HepG2 (cell line): ENCODE measurements at regions not wholly inside any gene's neighbourhood (a gene's known extent, or its start where the extent isn't known, plus 50 kb on each side); places are given as distances from the start of the nearest gene placed in this dataset.

Experiments used
- ATAC-seq: fragments of 200-7000 bp; cut with Tn5 transposase; 3 replicates; pipeline ENCODE4 v1.9.1; 2020; ENCODE audit warnings: mild to moderate bottlenecking, moderate library complexity
- BruUV-seq: library from RNA; stranded (reverse); fragments of 400-500 nt; replicated peaks from 2 replicates; lab custom pipeline; 2021; lab: Mats Ljungman, UMichigan
- CTCF ChIA-PET: fragments of 300-600 bp; formaldehyde crosslinking; extraction: SDS; loops from one replicate; lab custom pipeline; 2021; ENCODE audit warnings: low total read pairs, inconsistent platforms, low intra/inter-chr PET ratio; lab: Yijun Ruan, JAX
- POLR2A ChIA-PET: fragments of 350-600 bp; sonication (Branson Sonifier 250); formaldehyde crosslinking; loops from one replicate; lab custom pipeline; 2020; ENCODE audit warnings: antibody characterized with exemption, inconsistent platforms; lab: Yijun Ruan, JAX
- DNase-seq: peaks from one replicate; pipeline ENCODE4 v3.0.0-alpha.2; 2015; ENCODE audit warnings: low spot score
- FAIRE-seq: peaks from 3 replicates; lab custom pipeline; 2011; peaks lifted over from hg19 to GRCh38; lab: Jason Lieb, UNC
- H2AFZ ChIP-seq: one replicate; pipeline ENCODE4 v1.6.1; 2011; ENCODE audit warnings: low read length, inconsistent platforms
- H3K27ac ChIP-seq: fragments of 300-600 bp; 3 replicates; pipeline ENCODE4 v1.8.0; 2011; ENCODE audit warnings: mixed run types, mild to moderate bottlenecking, mixed read lengths, low read length, inconsistent platforms; ENCODE audit not compliant: insufficient read depth; ENCODE audit errors: extremely low read length
- H3K27me3 ChIP-seq, 2 experiments: fragments of 200-600 bp in 1 of 2; 2 replicates in 1 of 2; 3 replicates in 1 of 2; pipeline versions ENCODE4 v1.6.0 to v1.8.0; 2011; ENCODE audit warnings: low read length in 2 of 2, mild to moderate bottlenecking in 2 of 2, moderate library complexity in 2 of 2, inconsistent platforms in 1 of 2; ENCODE audit not compliant: insufficient read depth in 2 of 2, control insufficient read depth in 1 of 2
- H3K36me3 ChIP-seq, 2 experiments: fragments of 200-600 bp in 1 of 2; replicated peaks in 1 of 2; 2 replicates in 1 of 2; 3 replicates in 1 of 2; pipeline versions ENCODE4 v1.5.1 to v1.8.0; 2011; ENCODE audit warnings: low read length in 2 of 2, inconsistent platforms in 1 of 2; ENCODE audit not compliant: insufficient read depth in 2 of 2, control insufficient read depth in 1 of 2
- H3K4me1 ChIP-seq: 2 replicates; pipeline ENCODE4 v1.5.1; 2012; ENCODE audit warnings: low read length, inconsistent platforms; ENCODE audit not compliant: insufficient read depth
- H3K4me2 ChIP-seq: 2 replicates; pipeline ENCODE4 v1.6.0; 2011; ENCODE audit warnings: low read depth, low read length, inconsistent platforms
- H3K4me3 ChIP-seq, 3 experiments: fragments of 200-600 bp in 1 of 3; sonication (generic), shearing (Covaris generic) in 1 of 3; replicated peaks in 1 of 3; 2 replicates each; pipeline ENCODE4 v1.5.1; 2011 to 2016; ENCODE audit warnings: low read length in 3 of 3, inconsistent platforms in 2 of 3, low read depth in 2 of 3, mild to moderate bottlenecking in 2 of 3, control low read depth in 1 of 3, mixed read lengths in 1 of 3; ENCODE audit not compliant: insufficient read depth in 1 of 3
- H3K79me2 ChIP-seq: one replicate; pipeline ENCODE4 v1.6.1; 2011; ENCODE audit warnings: low read length, inconsistent platforms; ENCODE audit not compliant: insufficient read depth
- H3K9ac ChIP-seq: 2 replicates; pipeline ENCODE4 v1.6.0; 2011; ENCODE audit warnings: mild to moderate bottlenecking, low read depth, low read length, inconsistent platforms; ENCODE audit not compliant: insufficient read depth
- H3K9me3 ChIP-seq: 2 replicates; pipeline ENCODE4 v1.5.1; 2012; ENCODE audit warnings: mild to moderate bottlenecking, low read length
- H4K20me1 ChIP-seq: 2 replicates; pipeline ENCODE4 v1.6.0; 2011; ENCODE audit warnings: inconsistent platforms, mild to moderate bottlenecking, low read length, moderate library complexity; ENCODE audit not compliant: insufficient read depth
- ATF6 ChIP-seq: sonication (generic); formaldehyde crosslinking; conservative IDR thresholded peaks from 2 replicates; pipeline ENCODE4 v1.4.0; 2020; ENCODE audit warnings: missing genetic modification reagents
- ESRRA ChIP-seq: sonication (generic); formaldehyde crosslinking; IDR thresholded peaks from 2 replicates; pipeline ENCODE4 v1.5.1; 2020; ENCODE audit warnings: mild to moderate bottlenecking, low read depth, missing genetic modification reagents
- FIP1L1 ChIP-seq: fragments of 200-400 bp; formaldehyde crosslinking; IDR thresholded peaks from 2 replicates; pipeline ENCODE4 v1.6.1; 2018; ENCODE audit warnings: low read depth, mild to moderate bottlenecking, low read length, moderate library complexity, borderline replicate concordance; ENCODE audit not compliant: insufficient read depth
- HOXA5 ChIP-seq: sonication (generic); formaldehyde crosslinking; IDR thresholded peaks from 2 replicates; pipeline ENCODE4 v1.4.0; 2020; ENCODE audit warnings: missing genetic modification reagents
- KAT2B ChIP-seq: fragments of 150-350 bp; IDR thresholded peaks from 2 replicates; pipeline ENCODE4 v1.6.1; 2014; ENCODE audit warnings: low read depth, low read length, borderline replicate concordance
- MIER2 ChIP-seq: IDR thresholded peaks from 2 replicates; pipeline ENCODE4 v1.6.1; 2016; ENCODE audit warnings: missing biosample characterization, missing genetic modification reagents
- NRL ChIP-seq: sonication (generic); formaldehyde crosslinking; IDR thresholded peaks from 2 replicates; pipeline ENCODE4 v1.5.0; 2020; ENCODE audit warnings: missing genetic modification reagents, mild to moderate bottlenecking, moderate library complexity, borderline replicate concordance
- POLR2AphosphoS2 ChIP-seq: IDR thresholded peaks from 2 replicates; pipeline ENCODE4 v1.6.1; 2011; ENCODE audit warnings: low read depth, low read length, improper control_type of control experiment
- YEATS4 ChIP-seq: sonication (generic); formaldehyde crosslinking; IDR thresholded peaks from 2 replicates; pipeline ENCODE4 v1.4.0; 2020; ENCODE audit warnings: missing genetic modification reagents, borderline replicate concordance
- ZBTB10 ChIP-seq: sonication (generic); formaldehyde crosslinking; IDR thresholded peaks from 2 replicates; pipeline ENCODE4 v1.4.0; 2020; ENCODE audit warnings: missing genetic modification reagents, borderline replicate concordance
- ZC3H13 ChIP-seq: sonication (generic); formaldehyde crosslinking; IDR thresholded peaks from 2 replicates; pipeline ENCODE4 v1.8.1; 2023; ENCODE audit warnings: mild to moderate bottlenecking, missing genetic modification reagents, moderate library complexity
- ZNF672 ChIP-seq: sonication (generic); formaldehyde crosslinking; IDR thresholded peaks from 2 replicates; pipeline ENCODE4 v1.8.1; 2022; ENCODE audit warnings: missing genetic modification reagents
- WGBS: methylation state at CpG from one replicate; pipeline ENCODE4 v1.1.6; 2017; ENCODE audit warnings: low lambda C conversion rate; 5-methylcytosine and 5-hydroxymethylcytosine counted together
- in situ Hi-C: cut with HindIII; loops from 2 replicates; pipeline ENCODE4 v1.10.0; 2017; ENCODE audit warnings: low pct_unique_long_range_greater_than_20kb; ENCODE audit not compliant: extremely low pct_ligation_motif_present
- intact Hi-C: fragments of 100-400 bp; cut with micrococcal nuclease; formaldehyde crosslinking; loops from one replicate; pipeline ENCODE4 v1.10.0; 2022; ENCODE audit not compliant: unreplicated experiment

- no peak for TF ChIP-seq ZBTB10 (CRISPR knock-in tag)
- TF ChIP-seq YEATS4 (CRISPR knock-in tag), result no peak
- no peak for TF ChIP-seq ZNF672
- no peak for TF ChIP-seq POLR2AphosphoS2
- TF ChIP-seq KAT2B, result no peak
- no peak for TF ChIP-seq NRL (CRISPR knock-in tag)
- POLR2A ChIA-PET, result no interaction called here
Observed at GRCh38 chr1:97999320-97999719, 78.5 kb upstream of the DPYD start.

GRCh38 chr1:97996880-97997279, 76.0 kb upstream of the DPYD start:
- ChIA-PET POLR2A (no interaction called here), CTCF (no interaction called here)
- Histone ChIP-seq H3K27me3 (no peaks in the 10 kb centered on the region), H3K9me3 (no peaks in the 10 kb centered on the region), H3K9ac (no peak overlapping the region), H2AFZ (no peak overlapping the region), H3K4me2 (no peak overlapping the region), H4K20me1 (no peaks in the 10 kb centered on the region), H3K4me3 (no peak overlapping the region), H3K79me2 (no peaks in the 10 kb centered on the region), H3K27ac (no peak overlapping the region), H3K36me3 (no peaks in the 10 kb centered on the region), H3K4me1 (no peaks in the 10 kb centered on the region)
- in situ Hi-C loops (no loop called here), intact Hi-C loops (no loop called here)
- BruUV-seq, result no TSS peak
- DNase-seq, result no peak
- no peak for FAIRE-seq
- no peak for TF ChIP-seq ATF6
- TF ChIP-seq HOXA5 (CRISPR knock-in tag), result no peak
- TF ChIP-seq ESRRA (CRISPR knock-in tag), result no peak
- no peak for TF ChIP-seq MIER2
- no peak for TF ChIP-seq ZC3H13 (CRISPR knock-in tag)
- TF ChIP-seq FIP1L1, result no peak
- ATAC-seq, result no peak

More at GRCh38 chr1:97999320-97999719, 78.5 kb upstream of the DPYD start:
- no peak for DNase-seq
- no peak for FAIRE-seq
- Histone ChIP-seq H3K9ac (no peak overlapping the region), H3K4me1 (no peaks in the 10 kb centered on the region), H3K9me3 (no peaks in the 10 kb centered on the region), H3K36me3 (no peaks in the 10 kb centered on the region), H4K20me1 (no peaks in the 10 kb centered on the region), H3K79me2 (no peaks in the 10 kb centered on the region), H3K4me3 (no peak overlapping the region), H3K27me3 (no peaks in the 10 kb centered on the region), H3K4me2 (no peak overlapping the region), H2AFZ (no peak overlapping the region), H3K27ac (no peak overlapping the region)
- BruUV-seq, result no TSS peak
- intact Hi-C loops, result no loop called here
- WGBS, result 0% methylated on average over 1 of the region's 1 CpG
- CTCF ChIA-PET, result no interaction called here
- no peak for ATAC-seq
- in situ Hi-C loops, result no loop called here
